IPS-15b (cell line): ENCODE measurements at regions not wholly inside any gene's neighbourhood (a gene's known extent, or its start where the extent isn't known, plus 50 kb on each side); places are given as distances from the start of the nearest gene placed in this dataset.
"Not testable (repeated sequence)": the region's sequence is repeated elsewhere in the genome, so short reads cannot be mapped to it uniquely, and the experiment has no call there.

Experiments
- H3K27me3 ChIP-seq: one replicate; pipeline ENCODE4 v1.6.1; 2013; ENCODE audit warnings: low read length; ENCODE audit not compliant: control insufficient read depth, insufficient read depth
- H3K36me3 ChIP-seq: one replicate; pipeline ENCODE4 v1.6.1; 2013; ENCODE audit warnings: low read length; ENCODE audit not compliant: control insufficient read depth, insufficient read depth
- H3K4me1 ChIP-seq: one replicate; pipeline ENCODE4 v1.6.1; 2013; ENCODE audit warnings: mild to moderate bottlenecking, low read length; ENCODE audit not compliant: control insufficient read depth, insufficient read depth
- H3K4me3 ChIP-seq: one replicate; pipeline ENCODE4 v1.5.1; 2013; ENCODE audit warnings: low read depth, low read length
- H3K9ac ChIP-seq: one replicate; pipeline ENCODE4 v1.6.1; 2013; ENCODE audit warnings: low read depth, mild to moderate bottlenecking, low read length
- H3K9me3 ChIP-seq: one replicate; pipeline ENCODE4 v1.6.1; 2013; ENCODE audit warnings: mild to moderate bottlenecking, low read length; ENCODE audit not compliant: control insufficient read depth, insufficient read depth

GRCh38 chr6:81942842-81943241, 190.4 kb upstream of the TENT5A start:
- H3K9ac ChIP-seq, H3K9me3 ChIP-seq, H3K27me3 ChIP-seq, H3K4me1 ChIP-seq, H3K4me3 ChIP-seq, H3K36me3 ChIP-seq: not testable (repeated sequence)

- Histone ChIP-seq H3K27me3 (no peaks in the 10 kb centered on the region), H3K9me3 (no peaks in the 10 kb centered on the region), H3K4me1 (no peaks in the 10 kb centered on the region), H3K4me3 (no peak overlapping the region), H3K9ac (no peak overlapping the region), H3K36me3 (no peaks in the 10 kb centered on the region)
These were observed 189.5 kb upstream of the TENT5A start for GRCh38 chr6:81942067-81942370.

- Histone ChIP-seq H3K9me3 (no peaks in the 10 kb centered on the region), H3K9ac (no peak overlapping the region), H3K4me1 (no peaks in the 10 kb centered on the region), H3K36me3 (no peaks in the 10 kb centered on the region), H3K4me3 (no peak overlapping the region), H3K27me3 (no peaks in the 10 kb centered on the region)
These were observed 188.0 kb upstream of the TENT5A start for GRCh38 chr6:81940451-81940985.

- H3K4me3 ChIP-seq: no peak overlapping the region
- H3K36me3 ChIP-seq: no peaks in the 10 kb centered on the region
These were observed 187.3 kb upstream of the TENT5A start for GRCh38 chr6:81939766-81940165.

GRCh38 chr6:81938991-81939732, 186.7 kb upstream of the TENT5A start:
- Histone ChIP-seq H3K36me3 (no peaks in the 10 kb centered on the region), H3K4me1 (no peaks in the 10 kb centered on the region), H3K27me3 (no peaks in the 10 kb centered on the region), H3K9me3 (no peaks in the 10 kb centered on the region), H3K4me3 (no peak overlapping the region), H3K9ac (no peak overlapping the region)

More at GRCh38 chr6:81939766-81940165, 187.3 kb upstream of the TENT5A start:
- Histone ChIP-seq H3K9ac (no peak overlapping the region), H3K9me3 (no peaks in the 10 kb centered on the region), H3K4me1 (no peaks in the 10 kb centered on the region), H3K27me3 (no peaks in the 10 kb centered on the region)

GRCh38 chr6:81938014-81938856, 185.8 kb upstream of the TENT5A start:
- no peak overlapping the region for H3K4me3 ChIP-seq
- H3K4me1 ChIP-seq: no peaks in the 10 kb centered on the region
- no peaks in the 10 kb centered on the region for H3K9me3 ChIP-seq
- H3K27me3 ChIP-seq: no peaks in the 10 kb centered on the region
- no peak overlapping the region for H3K9ac ChIP-seq
- no peaks in the 10 kb centered on the region for H3K36me3 ChIP-seq

GRCh38 chr6:81937296-81937937, 184.9 kb upstream of the TENT5A start:
- Histone ChIP-seq H3K4me3 (no peak overlapping the region), H3K36me3 (no peaks in the 10 kb centered on the region), H3K9me3 (no peaks in the 10 kb centered on the region), H3K4me1 (no peaks in the 10 kb centered on the region), H3K27me3 (no peaks in the 10 kb centered on the region), H3K9ac (no peak overlapping the region)

GRCh38 chr6:81934936-81935335, 182.5 kb upstream of the TENT5A start:
- Histone ChIP-seq H3K4me3 (no peak overlapping the region), H3K9me3 (no peaks in the 10 kb centered on the region), H3K4me1 (no peaks in the 10 kb centered on the region), H3K36me3 (no peaks in the 10 kb centered on the region), H3K9ac (no peak overlapping the region), H3K27me3 (no peaks in the 10 kb centered on the region)

- Histone ChIP-seq H3K9me3 (no peaks in the 10 kb centered on the region), H3K4me1 (no peaks in the 10 kb centered on the region), H3K36me3 (no peaks in the 10 kb centered on the region), H3K9ac (no peak overlapping the region), H3K4me3 (no peak overlapping the region), H3K27me3 (no peaks in the 10 kb centered on the region)
These were observed 181.1 kb upstream of the TENT5A start for GRCh38 chr6:81933608-81934051.

GRCh38 chr6:81933089-81933488, 180.6 kb upstream of the TENT5A start:
- Histone ChIP-seq H3K36me3 (no peaks in the 10 kb centered on the region), H3K9ac (no peak overlapping the region), H3K9me3 (no peaks in the 10 kb centered on the region), H3K27me3 (no peaks in the 10 kb centered on the region), H3K4me1 (no peaks in the 10 kb centered on the region), H3K4me3 (no peak overlapping the region)

- H3K4me1 ChIP-seq, H3K27me3 ChIP-seq, H3K9ac ChIP-seq, H3K36me3 ChIP-seq, H3K9me3 ChIP-seq, H3K4me3 ChIP-seq: not testable (repeated sequence)
These were observed 180.0 kb upstream of the TENT5A start for GRCh38 chr6:81932448-81932847.
